ENCODE measurements at regions not wholly inside any gene's neighbourhood (a gene's known extent, or its start where the extent isn't known, plus 50 kb on each side); places are given as distances from the start of the nearest gene placed in this dataset.

GRCh38 chr3:99471353-99472323 lies 166.8 kb upstream of the COL8A1 start:
- no peaks in the 10 kb centered on the region for H3K27me3 ChIP-seq (ENCODE audit: control insufficient read depth in 3 of 3, insufficient read depth in 3 of 3, low read length in 2 of 3)
- no peak for TF ChIP-seq CTCF (IDR thresholded peaks at IDR 0.05; ENCODE audit: control extremely low read depth, extremely low read depth)
- WGBS, 2 donors, result 82 to 85% methylated on average over 7 of the region's 7 CpGs
- H3K27ac ChIP-seq (ENCODE audit: low read depth in 1 of 2, low read length in 1 of 2), result no peak overlapping the region
- ATAC-seq (ENCODE audit: insufficient read depth, low FRiP score), result no peak
- H3K4me1 ChIP-seq (ENCODE audit: control insufficient read depth in 5 of 5, insufficient read depth in 5 of 5, low read length in 5 of 5), result no peaks in the 10 kb centered on the region
- H3K9me3 ChIP-seq (ENCODE audit: control insufficient read depth in 4 of 4, insufficient read depth in 3 of 4, low read length in 3 of 4), result no peaks in the 10 kb centered on the region
- no peak overlapping the region for H3K4me3 ChIP-seq
- H3K9ac ChIP-seq (ENCODE audit: insufficient read depth in 1 of 2, low read length in 2 of 2), result no peak overlapping the region
- DNase-seq, result no peak
- H3K36me3 ChIP-seq (ENCODE audit: control insufficient read depth in 4 of 4, insufficient read depth in 4 of 4, low read length in 4 of 4), result no peaks in the 10 kb centered on the region

GRCh38 chr3:99470841-99471240 lies 167.6 kb upstream of the COL8A1 start:
- H3K9ac ChIP-seq (ENCODE audit: insufficient read depth in 1 of 2, low read length in 2 of 2), result no peak overlapping the region
- H3K4me3 ChIP-seq, result no peak overlapping the region
- DNase-seq, result no peak
- no peak overlapping the region for H3K27ac ChIP-seq (ENCODE audit: low read depth in 1 of 2, low read length in 1 of 2)
- no peaks in the 10 kb centered on the region for H3K9me3 ChIP-seq (ENCODE audit: control insufficient read depth in 4 of 4, insufficient read depth in 3 of 4, low read length in 3 of 4)
- no peaks in the 10 kb centered on the region for H3K36me3 ChIP-seq (ENCODE audit: control insufficient read depth in 4 of 4, insufficient read depth in 4 of 4, low read length in 4 of 4)
- no peak for ATAC-seq (ENCODE audit: insufficient read depth, low FRiP score)
- H3K27me3 ChIP-seq (ENCODE audit: control insufficient read depth in 3 of 3, insufficient read depth in 3 of 3, low read length in 2 of 3), result no peaks in the 10 kb centered on the region
- no peaks in the 10 kb centered on the region for H3K4me1 ChIP-seq (ENCODE audit: control insufficient read depth in 5 of 5, insufficient read depth in 5 of 5, low read length in 5 of 5)
- TF ChIP-seq CTCF (IDR thresholded peaks at IDR 0.05; ENCODE audit: control extremely low read depth, extremely low read depth), result no peak

- H3K36me3 ChIP-seq (ENCODE audit: control insufficient read depth in 4 of 4, insufficient read depth in 4 of 4, low read length in 4 of 4), result no peaks in the 10 kb centered on the region
- no peak overlapping the region for H3K9ac ChIP-seq (ENCODE audit: insufficient read depth in 1 of 2, low read length in 2 of 2)
- 80 to 85% methylated on average over 3 of the region's 3 CpGs for WGBS, 2 donors
- DNase-seq (no peak), ATAC-seq (ENCODE audit: insufficient read depth, low FRiP score) (no peak)
- no peaks in the 10 kb centered on the region for H3K27me3 ChIP-seq (ENCODE audit: control insufficient read depth in 3 of 3, insufficient read depth in 3 of 3, low read length in 2 of 3)
- no peak overlapping the region for H3K4me3 ChIP-seq
- no peaks in the 10 kb centered on the region for H3K4me1 ChIP-seq (ENCODE audit: control insufficient read depth in 5 of 5, insufficient read depth in 5 of 5, low read length in 5 of 5)
- TF ChIP-seq CTCF (IDR thresholded peaks at IDR 0.05; ENCODE audit: control extremely low read depth, extremely low read depth), result no peak
- no peak overlapping the region for H3K27ac ChIP-seq (ENCODE audit: low read depth in 1 of 2, low read length in 1 of 2)
- no peaks in the 10 kb centered on the region for H3K9me3 ChIP-seq (ENCODE audit: control insufficient read depth in 4 of 4, insufficient read depth in 3 of 4, low read length in 3 of 4)
Measured at GRCh38 chr3:99468918-99469317, 169.5 kb upstream of the COL8A1 start.

Data from lung (tissue), 11 donors.